ENCODE measurements at regions not wholly inside any gene's neighbourhood (a gene's known extent, or its start where the extent isn't known, plus 50 kb on each side); places are given as distances from the start of the nearest gene placed in this dataset.

DNA sequence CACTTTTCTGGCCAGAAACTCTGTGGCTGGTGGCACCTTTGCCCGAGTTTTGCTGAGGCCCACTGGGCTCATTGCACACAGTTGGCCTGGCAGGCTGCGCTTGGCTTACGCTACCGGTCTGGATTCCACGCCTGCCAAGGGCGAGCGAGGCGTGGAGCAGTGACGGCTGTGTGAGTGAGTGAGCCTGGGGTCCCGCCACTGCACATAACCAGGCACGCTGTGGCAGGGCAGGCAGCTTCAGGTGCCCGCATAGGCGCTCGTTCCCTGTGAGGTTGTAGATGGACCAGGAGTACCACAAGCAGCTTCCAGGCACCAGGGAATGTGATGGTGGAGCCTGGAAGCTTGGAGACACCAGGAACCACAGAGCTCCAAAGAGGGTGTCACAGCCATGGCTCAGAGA is 190.1 kb upstream of the DEFB112 start:
- TF ChIP-seq, protein P1, sequence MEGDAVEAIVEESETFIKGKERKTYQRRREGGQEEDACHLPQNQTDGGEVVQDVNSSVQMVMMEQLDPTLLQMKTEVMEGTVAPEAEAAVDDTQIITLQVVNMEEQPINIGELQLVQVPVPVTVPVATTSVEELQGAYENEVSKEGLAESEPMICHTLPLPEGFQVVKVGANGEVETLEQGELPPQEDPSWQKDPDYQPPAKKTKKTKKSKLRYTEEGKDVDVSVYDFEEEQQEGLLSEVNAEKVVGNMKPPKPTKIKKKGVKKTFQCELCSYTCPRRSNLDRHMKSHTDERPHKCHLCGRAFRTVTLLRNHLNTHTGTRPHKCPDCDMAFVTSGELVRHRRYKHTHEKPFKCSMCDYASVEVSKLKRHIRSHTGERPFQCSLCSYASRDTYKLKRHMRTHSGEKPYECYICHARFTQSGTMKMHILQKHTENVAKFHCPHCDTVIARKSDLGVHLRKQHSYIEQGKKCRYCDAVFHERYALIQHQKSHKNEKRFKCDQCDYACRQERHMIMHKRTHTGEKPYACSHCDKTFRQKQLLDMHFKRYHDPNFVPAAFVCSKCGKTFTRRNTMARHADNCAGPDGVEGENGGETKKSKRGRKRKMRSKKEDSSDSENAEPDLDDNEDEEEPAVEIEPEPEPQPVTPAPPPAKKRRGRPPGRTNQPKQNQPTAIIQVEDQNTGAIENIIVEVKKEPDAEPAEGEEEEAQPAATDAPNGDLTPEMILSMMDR (IDR thresholded peaks at IDR 0.05), result no peak
- TF ChIP-seq POLR2AphosphoS5 (IDR thresholded peaks at IDR 0.05) (no peak), POLR2A (IDR thresholded peaks at IDR 0.05) (no peak)
